ENCODE measurements at regions not wholly inside any gene's neighbourhood (a gene's known extent, or its start where the extent isn't known, plus 50 kb on each side); places are given as distances from the start of the nearest gene placed in this dataset.

- DNase-seq, result no peak
Measured at GRCh38 chr4:180207921-180208320, 2035.3 kb upstream of the TENM3 start.

DNA sequence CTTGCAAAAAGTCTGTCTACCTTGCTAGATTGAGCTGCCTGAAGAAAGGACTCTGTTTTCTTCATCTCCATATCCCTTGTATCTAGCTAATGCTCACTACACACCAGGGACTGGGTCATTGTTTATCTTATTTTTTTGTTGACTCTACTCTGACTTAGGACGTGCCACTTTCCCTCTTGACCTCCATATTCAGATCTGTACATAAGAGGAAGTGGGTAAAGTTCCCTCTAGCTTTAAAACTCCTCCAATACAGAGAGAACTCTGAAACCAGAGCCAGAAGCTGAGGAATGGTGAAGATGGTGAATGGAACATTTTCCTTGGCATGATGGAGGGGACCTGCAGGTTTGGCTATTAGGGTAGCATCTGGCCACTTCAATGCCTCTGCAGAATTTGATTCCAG, 2026.1 kb upstream of the TENM3 start:
- DNase-seq, result no peak

DNA sequence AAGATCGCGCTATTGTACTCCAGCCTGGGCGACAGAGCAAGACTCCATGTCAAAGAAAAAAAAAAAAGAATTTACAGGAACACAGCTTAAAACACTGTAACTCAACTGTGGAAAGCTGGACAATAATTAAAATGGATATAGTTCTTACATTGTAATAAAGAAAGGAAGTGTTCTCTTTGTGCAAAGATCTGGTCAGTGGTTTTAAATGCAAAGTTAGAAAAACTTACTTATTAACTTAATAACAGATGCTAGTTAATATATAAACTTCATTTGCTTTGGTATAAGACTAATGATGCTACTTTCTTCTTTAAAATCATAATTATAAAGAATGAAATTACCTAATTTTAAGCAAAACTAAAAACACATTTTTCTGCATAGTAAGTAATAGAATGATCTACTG, 2024.1 kb upstream of the TENM3 start:
- DNase-seq, result no peak

DNA sequence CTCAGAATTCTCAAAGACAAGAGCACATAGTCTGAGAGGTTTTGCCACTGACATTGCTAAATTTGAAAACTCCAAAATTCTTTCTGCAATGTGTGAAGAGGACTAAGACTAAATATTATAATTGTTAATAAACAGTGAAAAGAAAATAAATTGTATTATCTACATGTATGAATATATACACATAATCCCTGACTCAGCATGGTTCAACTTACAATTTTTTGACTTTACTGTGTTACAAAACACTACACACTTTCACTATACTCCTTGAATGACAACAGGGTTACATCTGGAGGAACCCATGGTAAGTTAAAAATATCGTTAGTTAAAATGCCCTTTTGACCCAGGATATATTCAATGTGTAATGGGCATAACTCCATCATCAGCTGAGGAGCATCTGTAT, 2017.2 kb upstream of the TENM3 start:
- no peak for DNase-seq

GRCh38 chr4:180234730-180235129, 2008.5 kb upstream of the TENM3 start:
- DNase-seq, result no peak

DNA sequence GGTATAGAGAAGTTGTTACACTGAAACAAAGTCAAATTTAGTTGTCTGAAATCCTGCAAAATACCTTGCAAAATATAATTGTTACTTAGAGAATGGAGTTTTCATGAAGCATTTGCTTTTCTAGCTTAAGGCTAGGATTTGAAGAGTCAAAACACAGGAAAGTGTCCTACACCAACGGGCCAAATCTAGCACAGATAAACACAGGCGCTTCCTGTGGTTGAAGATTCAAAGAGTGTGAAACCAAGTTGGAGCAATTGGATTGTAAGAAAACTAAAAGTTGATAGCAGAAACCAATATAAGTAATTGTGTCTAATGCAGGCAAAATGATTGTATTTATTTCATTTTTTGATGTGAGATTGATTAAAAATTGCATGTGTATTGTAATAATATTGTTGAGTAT, 2002.5 kb upstream of the TENM3 start:
- DNase-seq, result no peak

GRCh38 chr4:180253419-180253818, 1989.8 kb upstream of the TENM3 start:
- no peak for DNase-seq

GRCh38 chr4:180261346-180261745, 1981.9 kb upstream of the TENM3 start:
- no peak for DNase-seq

DNA sequence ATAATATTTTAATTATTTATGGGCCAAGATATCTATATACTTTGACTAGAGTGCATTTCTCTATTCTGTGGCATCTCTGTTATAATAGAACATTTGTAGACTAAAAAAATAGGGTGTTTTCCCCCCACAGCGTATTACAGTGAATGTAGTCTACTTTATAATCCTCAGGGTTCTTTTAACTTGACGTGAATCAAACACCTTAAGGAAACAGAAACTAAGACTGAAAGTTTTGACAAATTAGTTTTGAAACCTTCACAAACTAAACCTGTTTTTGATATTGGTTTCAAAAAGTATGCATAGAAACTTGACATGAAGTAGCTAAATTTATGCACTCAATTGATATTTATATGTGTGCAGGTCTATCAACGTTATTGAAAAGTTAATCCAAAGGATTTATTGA, 1963.1 kb upstream of the TENM3 start:
- no peak for DNase-seq

DNA sequence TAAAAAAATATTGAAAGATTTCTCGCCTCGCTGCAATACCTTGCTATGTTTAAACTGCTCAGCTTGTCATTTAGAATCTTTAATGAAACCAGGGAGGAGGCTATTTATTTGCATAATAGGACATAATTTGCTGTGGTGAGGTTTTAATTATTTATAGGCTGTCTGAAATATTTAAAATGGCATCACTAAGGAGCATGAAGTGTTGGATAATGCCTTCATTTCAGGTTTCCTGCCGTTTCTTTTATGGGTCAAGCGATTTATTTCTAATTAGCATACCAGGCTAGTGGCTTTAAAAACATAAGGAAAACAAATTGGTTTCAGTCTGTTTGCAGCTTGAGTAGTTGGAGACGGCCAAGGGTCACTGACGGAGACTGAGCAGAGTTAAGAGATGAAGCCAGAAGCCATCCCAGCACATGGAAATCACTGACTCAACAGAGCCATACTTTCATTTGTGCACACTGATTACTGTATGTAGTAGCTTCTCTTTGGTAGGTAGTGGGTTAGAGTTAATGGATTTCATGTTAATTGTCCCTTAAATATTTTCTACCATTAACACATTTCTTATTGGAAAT, 1962.4 kb upstream of the TENM3 start:
- no peak for DNase-seq

- DNase-seq, result no peak
Measured at GRCh38 chr4:180281724-180282123, 1961.5 kb upstream of the TENM3 start.

DNA sequence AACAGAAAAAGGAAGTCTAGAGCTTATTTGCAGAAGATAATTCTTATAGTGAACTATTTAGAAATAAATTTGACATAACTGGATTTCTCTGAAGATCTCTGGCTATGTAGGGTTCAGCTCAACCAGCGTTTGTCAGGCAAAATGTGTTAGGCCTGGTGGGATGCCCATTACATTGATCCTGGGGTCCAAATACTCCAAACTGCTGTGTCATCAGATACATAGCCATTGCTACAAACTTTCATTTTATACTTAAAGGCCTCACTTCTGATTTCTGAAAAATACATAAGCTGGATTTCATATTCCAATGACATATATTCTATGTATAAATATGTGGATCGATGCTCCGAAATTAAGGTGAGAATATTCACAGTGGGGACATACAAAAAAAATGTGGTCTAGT, 1958.9 kb upstream of the TENM3 start:
- DNase-seq, result no peak

DNA sequence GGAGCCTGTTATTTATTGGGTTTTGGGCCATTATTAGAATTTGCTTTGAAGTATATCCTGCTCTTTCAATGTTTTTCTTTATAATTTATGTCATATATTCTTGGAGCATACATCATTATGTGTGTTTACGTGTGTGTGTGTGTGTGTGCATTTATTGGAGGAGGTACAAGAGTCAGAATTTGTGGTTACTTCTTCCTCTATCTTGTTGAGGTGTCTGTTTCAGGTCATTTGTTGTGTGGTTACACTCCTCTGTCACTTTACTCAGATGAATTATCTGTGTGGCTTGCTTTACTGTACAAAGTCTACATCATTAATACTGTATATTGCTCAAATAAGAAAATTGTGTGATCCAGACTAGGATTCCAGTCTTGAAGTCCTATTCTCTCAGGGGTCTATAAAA, 1957.4 kb upstream of the TENM3 start:
- DNase-seq, result no peak

DNA sequence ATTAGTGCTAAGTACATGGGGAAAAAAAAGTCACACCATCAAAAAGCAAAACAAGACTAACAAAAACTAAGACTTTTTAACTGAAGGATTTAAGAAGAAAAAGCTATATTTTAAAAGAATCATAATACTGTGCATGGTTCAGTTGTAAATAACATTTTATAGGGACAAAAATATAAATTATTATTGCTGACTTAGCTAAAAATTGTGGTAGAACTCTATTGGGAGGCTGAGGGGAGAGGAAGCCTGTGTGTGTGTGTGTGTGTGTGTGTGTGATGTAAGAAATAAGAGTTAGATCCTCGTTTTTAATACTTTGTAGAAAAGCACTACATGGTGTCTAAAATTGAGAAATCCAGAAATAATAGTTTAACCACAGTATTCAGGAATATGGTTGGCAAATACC, 1950.9 kb upstream of the TENM3 start:
- no peak for DNase-seq

- no peak for DNase-seq
Measured at GRCh38 chr4:180296036-180296599, 1947.1 kb upstream of the TENM3 start.

- no peak for DNase-seq
Measured at GRCh38 chr4:180304321-180304720, 1938.9 kb upstream of the TENM3 start.

GRCh38 chr4:180310616-180311015, 1932.6 kb upstream of the TENM3 start:
- DNase-seq, result no peak

DNA sequence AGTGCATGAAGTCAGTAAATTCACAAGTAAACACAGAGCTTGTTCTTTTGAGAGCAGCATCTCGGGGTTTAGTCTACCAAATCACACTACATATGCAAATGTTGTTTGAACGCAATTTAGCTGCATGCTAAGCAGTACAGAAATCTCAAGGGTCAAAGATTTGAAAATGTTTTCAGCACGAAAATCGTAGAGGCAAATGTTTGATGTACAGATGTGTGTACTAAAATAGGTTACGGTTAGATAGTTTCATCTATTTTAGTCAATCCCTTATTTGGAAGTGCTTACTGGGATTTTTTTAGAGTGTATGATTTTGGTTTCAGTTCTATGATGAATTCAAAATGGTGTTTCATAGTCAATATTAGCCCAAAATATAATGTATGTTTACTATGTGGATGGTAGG, 1928.2 kb upstream of the TENM3 start:
- no peak for DNase-seq

DNA sequence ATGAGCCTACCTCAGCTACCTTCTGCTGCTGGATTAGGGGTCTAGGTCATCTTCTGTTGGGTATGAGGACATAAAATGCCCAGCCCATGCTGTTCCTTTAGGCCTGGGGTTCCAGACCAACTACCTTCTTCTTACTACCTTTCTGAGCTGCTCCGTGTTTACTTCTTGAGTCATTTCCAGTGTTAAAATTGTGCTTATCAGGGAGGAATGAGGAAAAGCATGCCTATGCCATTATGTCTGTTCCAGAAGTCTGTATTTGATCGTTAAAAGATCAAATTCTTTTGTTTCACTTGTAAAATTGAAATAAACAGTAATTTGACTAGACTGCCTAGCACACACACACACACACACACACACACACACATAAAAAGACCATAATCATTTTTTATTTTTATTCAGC, 1912.7 kb upstream of the TENM3 start:
- DNase-seq, result no peak

DNA sequence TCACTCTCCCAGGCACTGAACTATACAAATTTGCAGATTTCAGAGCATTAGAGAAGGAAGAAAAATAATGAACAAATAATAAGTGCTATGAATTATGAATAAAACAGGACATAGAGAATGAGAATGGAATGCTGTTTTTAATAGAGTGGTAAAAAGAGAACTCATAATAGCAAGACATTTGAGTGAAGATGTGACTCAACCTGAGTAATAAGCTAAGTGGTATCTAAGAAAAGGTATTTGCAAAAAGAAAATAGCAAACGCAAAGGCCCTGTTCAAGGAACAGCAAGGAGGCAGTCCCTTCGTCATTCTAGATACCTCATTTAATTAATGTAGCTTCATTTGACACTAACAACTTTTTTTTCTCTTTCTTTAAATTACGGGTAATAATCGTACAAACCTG, 1910.0 kb upstream of the TENM3 start:
- no peak for DNase-seq

GRCh38 chr4:180335566-180335965, 1907.6 kb upstream of the TENM3 start:
- DNase-seq, result no peak

GRCh38 chr4:180336494-180337090, 1906.6 kb upstream of the TENM3 start:
- DNase-seq, result no peak

GRCh38 chr4:180341926-180342325, 1901.3 kb upstream of the TENM3 start:
- no peak for DNase-seq

GRCh38 chr4:180350901-180351300, 1892.3 kb upstream of the TENM3 start:
- no peak for DNase-seq

GRCh38 chr4:180356766-180357165, 1886.4 kb upstream of the TENM3 start:
- no peak for DNase-seq
